Frontal cortex (tissue), 3 donors: ENCODE measurements at regions not wholly inside any gene's neighbourhood (a gene's known extent, or its start where the extent isn't known, plus 50 kb on each side); places are given as distances from the start of the nearest gene placed in this dataset.
"Not testable (repeated sequence)": the region's sequence is repeated elsewhere in the genome, so short reads cannot be mapped to it uniquely, and the experiment has no call there.

ENCODE experiments used
- DNase-seq, 2 donors: peaks; one replicate each; pipeline ENCODE4 v3.0.0; 2012; ENCODE audit warnings: low spot score in 2 of 2
- FAIRE-seq: peaks from 2 replicates; lab custom pipeline; 2012; peaks lifted over from hg19 to GRCh38; lab: Jason Lieb, UNC
- donor health status: control.
- donor health status: control.
- donor health status: control.

- FAIRE-seq (no peak), DNase-seq (no peak)
Measured at GRCh38 chr7:140283472-140283871, 106.7 kb upstream of the KDM7A start.

GRCh38 chr7:140281960-140282359 is 105.2 kb upstream of the KDM7A start:
- no peak for FAIRE-seq
- no peak for DNase-seq

DNA sequence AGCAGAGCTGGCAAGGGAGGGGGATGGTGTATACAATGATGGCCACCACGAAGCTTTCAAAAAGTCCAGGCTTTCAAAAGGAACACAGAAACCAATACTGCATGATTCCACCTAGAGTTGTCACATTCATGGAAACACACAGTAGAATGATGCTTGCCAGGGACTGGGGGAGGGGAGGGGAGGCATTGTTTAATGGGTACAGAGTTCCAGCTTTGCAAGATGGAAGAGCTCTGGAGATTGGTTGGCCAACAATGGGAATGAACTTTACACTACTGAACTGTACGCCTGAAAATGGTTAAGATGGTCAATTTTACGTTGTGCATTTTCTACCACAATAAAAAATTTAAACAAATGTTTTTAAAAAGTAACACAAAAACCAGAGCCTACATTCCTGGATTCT is 104.5 kb upstream of the KDM7A start:
- no peak for FAIRE-seq

GRCh38 chr7:140276001-140276400 is 99.2 kb upstream of the KDM7A start:
- FAIRE-seq, result no peak
- DNase-seq, result no peak

More for the DNA sequence above, 104.5 kb upstream of the KDM7A start:
- DNase-seq, result no peak

DNA sequence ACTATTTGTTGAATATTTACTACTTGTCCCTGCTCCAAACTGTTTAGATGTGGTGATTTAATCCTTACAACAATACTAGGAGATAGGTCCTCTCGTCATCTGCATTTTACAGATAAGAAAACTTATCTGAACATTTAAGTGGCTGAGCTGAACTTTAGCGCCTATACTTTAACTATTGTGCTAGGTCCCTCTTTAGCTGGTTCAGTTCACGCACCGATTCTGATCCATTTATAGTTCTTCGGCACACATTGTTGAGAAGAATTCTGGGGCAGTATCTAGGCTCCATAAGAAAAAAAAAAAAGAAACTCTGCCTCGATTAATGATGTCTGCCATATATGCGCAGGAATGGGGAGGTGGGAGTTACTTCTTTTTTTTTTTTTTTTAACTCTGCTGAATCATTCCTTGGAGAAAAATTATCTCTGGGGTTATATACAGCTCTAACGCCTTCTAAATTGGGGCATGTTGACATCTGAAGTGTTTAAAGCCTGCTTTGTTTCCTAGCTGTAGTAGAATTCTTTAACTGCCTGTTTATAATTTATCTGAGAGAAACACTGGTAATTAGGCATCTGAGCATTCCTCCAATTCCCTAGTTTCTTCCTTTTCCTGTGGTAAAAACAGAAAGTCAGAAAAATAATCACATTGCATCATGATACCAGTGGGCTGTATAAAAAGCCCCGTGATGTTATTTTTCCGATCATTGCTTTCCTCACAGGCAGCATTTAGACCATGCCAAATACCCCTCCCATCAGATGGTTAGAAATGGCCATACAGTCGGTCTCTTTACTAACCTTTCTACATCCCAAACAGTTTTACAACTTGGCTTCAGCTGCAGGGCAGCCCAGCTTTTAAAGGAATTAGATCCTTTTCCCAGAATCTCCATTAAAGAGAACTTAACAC is 98.5 kb upstream of the KDM7A start:
- DNase-seq, result no peak
- FAIRE-seq, result no peak

GRCh38 chr7:140273417-140273816 is 96.6 kb upstream of the KDM7A start:
- DNase-seq (no peak), FAIRE-seq (no peak)

DNA sequence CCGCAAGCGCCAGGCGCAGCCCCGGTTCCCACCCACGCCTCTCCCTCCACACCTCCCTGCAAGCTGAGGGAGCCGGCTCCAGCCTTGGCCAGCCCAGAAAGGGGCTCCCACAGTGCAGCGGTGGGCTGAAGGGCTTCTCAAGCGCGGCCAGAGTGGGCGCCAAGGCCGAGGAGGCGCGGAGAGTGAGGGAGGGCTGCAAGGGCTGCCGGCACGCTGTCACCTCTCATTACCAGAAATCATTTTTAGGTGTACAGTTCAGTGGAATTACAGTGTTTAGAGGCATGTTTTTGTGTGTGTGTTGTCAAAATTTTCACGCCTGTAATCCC is 94.8 kb upstream of the KDM7A start:
- FAIRE-seq, DNase-seq: not testable (repeated sequence)

- no peak for FAIRE-seq
- DNase-seq, result no peak
Measured at GRCh38 chr7:140269004-140269638, 92.3 kb upstream of the KDM7A start.

DNA sequence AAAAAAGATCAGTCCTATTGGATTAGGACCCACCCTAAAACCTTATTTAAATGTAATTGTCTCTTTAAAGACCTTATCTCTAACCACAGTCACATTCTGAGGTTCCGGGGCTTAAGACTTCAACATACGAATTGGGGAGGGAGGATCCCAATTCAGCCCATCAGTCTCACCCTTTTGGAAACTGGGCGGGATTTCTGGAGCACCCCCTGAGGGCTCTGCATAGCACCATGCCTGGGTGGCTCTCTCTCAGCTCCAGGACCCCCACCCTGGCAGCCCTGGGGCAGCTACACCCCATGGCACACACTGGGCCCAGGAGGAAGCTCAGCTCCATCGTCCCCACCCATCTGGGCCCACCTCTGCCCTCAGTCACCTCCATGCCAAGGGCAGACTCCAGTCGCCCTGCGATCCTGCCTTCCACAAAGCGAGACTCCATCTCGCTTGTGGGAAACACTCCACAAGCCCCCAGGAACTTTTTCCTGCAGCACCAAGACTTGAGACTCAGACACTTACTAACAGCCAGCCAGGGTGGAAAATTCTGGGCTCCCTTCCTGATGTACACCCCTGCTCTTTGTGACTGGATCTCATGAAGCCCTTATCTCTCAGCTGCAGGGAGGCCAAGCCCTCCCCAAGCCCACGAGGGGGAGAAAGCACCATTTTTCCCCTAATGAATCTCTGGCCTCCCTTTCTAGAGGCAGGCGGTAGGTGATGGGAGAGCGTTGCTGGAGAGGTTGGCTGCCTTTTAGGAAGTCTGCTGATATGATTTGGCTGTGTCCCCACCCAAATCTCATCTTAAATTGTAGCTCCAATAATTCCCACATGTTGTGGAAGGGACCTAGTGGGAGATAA is 90.8 kb upstream of the KDM7A start:
- no peak for DNase-seq
- FAIRE-seq, result no peak

DNA sequence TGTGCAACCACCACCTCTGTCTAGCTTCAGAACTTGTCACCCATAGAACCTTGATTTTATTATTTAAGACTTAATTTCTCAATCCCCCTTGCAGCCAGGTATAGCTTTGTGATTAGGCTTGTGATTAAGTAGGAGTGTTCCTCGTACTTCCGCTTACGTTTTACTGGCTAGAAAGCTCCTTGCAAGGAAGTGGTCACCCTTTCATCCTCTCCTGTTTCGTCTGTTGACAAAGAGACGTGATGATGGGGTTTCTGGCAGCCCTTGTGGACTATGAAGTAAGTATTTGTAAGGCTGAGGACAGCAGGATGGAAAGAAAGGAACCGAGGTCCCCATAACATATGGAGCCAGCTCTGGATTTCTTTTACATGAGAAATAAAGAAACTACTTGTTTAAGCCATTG is 86.5 kb upstream of the KDM7A start:
- DNase-seq (no peak), FAIRE-seq (no peak)

GRCh38 chr7:140262242-140262903 is 85.6 kb upstream of the KDM7A start:
- DNase-seq, result no peak
- no peak for FAIRE-seq

DNA sequence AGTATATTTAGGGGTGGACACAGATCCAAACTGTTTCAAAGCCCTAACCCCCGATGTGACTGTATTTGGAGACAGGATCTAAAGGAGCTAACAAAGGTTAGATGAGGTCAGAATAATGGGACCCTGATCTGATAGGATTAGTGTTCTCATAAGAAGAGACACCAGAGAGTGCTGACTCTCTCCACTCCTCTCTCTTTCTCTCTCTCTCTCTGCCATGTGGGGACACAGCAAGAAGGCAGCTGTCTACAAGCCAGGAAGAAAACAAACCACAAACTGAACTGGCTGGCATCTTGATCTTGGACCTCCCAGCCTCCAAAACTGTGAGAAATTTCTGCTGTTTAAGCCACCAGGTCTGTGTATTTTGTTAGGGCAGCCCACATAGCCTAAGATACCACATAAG is 84.7 kb upstream of the KDM7A start:
- FAIRE-seq, result no peak
- DNase-seq, result no peak

GRCh38 chr7:140261105-140261486 is 84.3 kb upstream of the KDM7A start:
- FAIRE-seq, result no peak

GRCh38 chr7:140260352-140261104 is 83.7 kb upstream of the KDM7A start:
- DNase-seq (peak in 1 of 2 donors; percentile 56), FAIRE-seq (no peak)

More at GRCh38 chr7:140261105-140261486, 84.3 kb upstream of the KDM7A start:
- no peak for DNase-seq

DNA sequence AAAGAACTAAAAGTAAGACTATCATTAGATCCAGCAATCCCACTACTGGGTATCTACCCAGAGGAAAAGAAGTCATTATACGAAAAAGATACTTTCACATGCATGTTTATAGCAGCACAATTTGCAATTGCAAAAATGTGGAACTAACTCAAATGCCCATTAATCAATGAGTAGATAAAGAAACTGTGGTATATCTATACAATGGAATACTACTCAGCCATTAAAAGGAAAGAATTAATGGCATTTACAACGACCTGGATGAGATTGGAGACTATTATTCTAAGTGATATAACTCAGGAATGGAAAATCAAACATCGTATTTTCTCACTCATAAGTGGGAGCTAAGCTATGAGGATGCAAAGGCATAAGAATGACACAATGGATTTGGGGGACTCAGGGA is 80.5 kb upstream of the KDM7A start:
- not testable (repeated sequence) for FAIRE-seq, DNase-seq

GRCh38 chr7:140254976-140255375 is 78.2 kb upstream of the KDM7A start:
- DNase-seq, FAIRE-seq: not testable (repeated sequence)

- FAIRE-seq, result peak; percentile 13
- DNase-seq, result no peak
Measured at GRCh38 chr7:140249036-140249806, 72.4 kb upstream of the KDM7A start.

DNA sequence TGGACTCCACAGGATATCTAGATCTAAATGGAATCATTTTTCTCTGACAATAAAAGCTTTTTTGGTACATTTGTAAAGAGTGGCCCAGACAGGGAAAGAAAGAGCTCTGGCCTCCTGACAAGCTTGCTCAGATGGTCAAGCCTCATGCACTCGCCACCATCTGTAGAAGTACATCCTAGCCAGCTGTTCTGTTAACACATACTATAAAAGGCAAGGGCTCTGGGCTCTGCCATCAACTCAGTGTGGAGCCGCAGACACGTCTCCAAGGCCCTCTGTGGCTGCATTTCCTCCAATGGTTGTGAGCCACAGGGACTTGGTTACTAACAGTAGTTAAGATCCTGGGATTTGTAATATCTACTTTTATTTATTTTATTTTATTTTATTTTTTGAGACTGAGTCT is 70.8 kb upstream of the KDM7A start:
- FAIRE-seq, result no peak

More for the DNA sequence above, 70.8 kb upstream of the KDM7A start:
- no peak for DNase-seq
